ENCODE measurements at regions not wholly inside any gene's neighbourhood (a gene's known extent, or its start where the extent isn't known, plus 50 kb on each side); places are given as distances from the start of the nearest gene placed in this dataset.

DNA sequence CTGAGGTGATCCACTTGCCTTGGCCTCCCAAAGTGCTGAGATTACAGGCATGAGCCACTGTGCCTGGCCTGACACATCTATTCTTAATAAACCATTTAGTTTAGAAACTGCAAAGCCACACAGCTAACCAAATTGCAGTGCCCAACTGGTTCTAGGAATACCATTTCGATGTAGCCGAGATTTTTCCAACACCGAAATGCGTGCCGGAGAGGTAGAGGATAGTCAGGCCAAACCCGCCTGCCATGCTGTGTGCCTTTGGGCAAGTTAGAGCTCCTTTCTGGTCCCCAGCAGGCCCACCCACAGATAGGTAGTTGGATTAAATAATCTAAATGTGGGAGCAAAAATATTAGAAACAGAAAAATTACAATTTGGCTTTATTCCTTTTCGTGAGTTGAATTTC lies 254.4 kb downstream of the FOXD2 start:
- Histone ChIP-seq H3K27me3 (peaks cover 3% of the 10 kb centered on the region), H3K4me1 (replicated peaks in 1 of 2) (no peaks in the 10 kb centered on the region), H3K4me3 (no peak overlapping the region), H3K9me3 (replicated peaks in 1 of 3) (no peaks in the 10 kb centered on the region), H3K36me3 (replicated peaks in 1 of 2) (no peaks in the 10 kb centered on the region), H3K27ac (no peak overlapping the region)
- WGBS, 4 donors: 94 to 97% (median 96%) methylated on average over 7 of the region's 7 CpGs
- TF ChIP-seq POLR2A (IDR thresholded peaks at IDR 0.05): no peak
- TF ChIP-seq, protein P1, sequence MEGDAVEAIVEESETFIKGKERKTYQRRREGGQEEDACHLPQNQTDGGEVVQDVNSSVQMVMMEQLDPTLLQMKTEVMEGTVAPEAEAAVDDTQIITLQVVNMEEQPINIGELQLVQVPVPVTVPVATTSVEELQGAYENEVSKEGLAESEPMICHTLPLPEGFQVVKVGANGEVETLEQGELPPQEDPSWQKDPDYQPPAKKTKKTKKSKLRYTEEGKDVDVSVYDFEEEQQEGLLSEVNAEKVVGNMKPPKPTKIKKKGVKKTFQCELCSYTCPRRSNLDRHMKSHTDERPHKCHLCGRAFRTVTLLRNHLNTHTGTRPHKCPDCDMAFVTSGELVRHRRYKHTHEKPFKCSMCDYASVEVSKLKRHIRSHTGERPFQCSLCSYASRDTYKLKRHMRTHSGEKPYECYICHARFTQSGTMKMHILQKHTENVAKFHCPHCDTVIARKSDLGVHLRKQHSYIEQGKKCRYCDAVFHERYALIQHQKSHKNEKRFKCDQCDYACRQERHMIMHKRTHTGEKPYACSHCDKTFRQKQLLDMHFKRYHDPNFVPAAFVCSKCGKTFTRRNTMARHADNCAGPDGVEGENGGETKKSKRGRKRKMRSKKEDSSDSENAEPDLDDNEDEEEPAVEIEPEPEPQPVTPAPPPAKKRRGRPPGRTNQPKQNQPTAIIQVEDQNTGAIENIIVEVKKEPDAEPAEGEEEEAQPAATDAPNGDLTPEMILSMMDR (IDR thresholded peaks at IDR 0.05): no peak
- intact Hi-C loops (cut with DNase I): no loop called here
- peak in 1 of 7 donors; percentile 1 for DNase-seq

DNA sequence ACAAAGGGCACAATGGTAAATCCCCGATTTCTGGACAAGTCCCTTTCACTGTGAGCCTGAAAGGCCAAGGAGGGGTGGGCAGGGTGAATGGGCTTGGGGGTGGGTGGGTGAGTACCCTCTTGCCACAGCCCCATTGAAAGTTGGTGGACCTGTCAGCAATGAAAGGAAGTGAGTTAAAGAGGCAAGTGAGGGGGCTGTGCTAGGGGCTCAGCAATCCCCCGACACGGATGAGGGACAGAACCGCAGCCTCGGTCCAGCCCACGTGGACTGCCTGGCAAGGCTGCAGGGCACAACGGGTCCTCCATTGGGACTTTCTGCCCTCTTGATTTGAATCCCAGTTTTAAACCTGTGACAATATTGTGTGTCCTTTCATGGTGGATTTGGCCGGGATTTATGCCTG lies 255.3 kb downstream of the FOXD2 start:
- intact Hi-C loops (cut with DNase I): no loop called here
- peaks cover 3% of the 10 kb centered on the region for H3K27me3 ChIP-seq
- no peak overlapping the region for H3K4me3 ChIP-seq
- WGBS, 4 donors: 77 to 89% (median 82%) methylated on average over 5 to 8 of the region's 8 CpGs
- DNase-seq: peak in 2 of 7 donors; percentile 5 to 29
- H3K36me3 ChIP-seq (replicated peaks in 1 of 2): no peaks in the 10 kb centered on the region
- no peaks in the 10 kb centered on the region for H3K9me3 ChIP-seq (replicated peaks in 1 of 3)
- H3K27ac ChIP-seq: no peak overlapping the region
- no peak for TF ChIP-seq POLR2A (IDR thresholded peaks at IDR 0.05)
- TF ChIP-seq, protein P1 (IDR thresholded peaks at IDR 0.05): no peak
- H3K4me1 ChIP-seq (replicated peaks in 1 of 2): no peaks in the 10 kb centered on the region

DNA sequence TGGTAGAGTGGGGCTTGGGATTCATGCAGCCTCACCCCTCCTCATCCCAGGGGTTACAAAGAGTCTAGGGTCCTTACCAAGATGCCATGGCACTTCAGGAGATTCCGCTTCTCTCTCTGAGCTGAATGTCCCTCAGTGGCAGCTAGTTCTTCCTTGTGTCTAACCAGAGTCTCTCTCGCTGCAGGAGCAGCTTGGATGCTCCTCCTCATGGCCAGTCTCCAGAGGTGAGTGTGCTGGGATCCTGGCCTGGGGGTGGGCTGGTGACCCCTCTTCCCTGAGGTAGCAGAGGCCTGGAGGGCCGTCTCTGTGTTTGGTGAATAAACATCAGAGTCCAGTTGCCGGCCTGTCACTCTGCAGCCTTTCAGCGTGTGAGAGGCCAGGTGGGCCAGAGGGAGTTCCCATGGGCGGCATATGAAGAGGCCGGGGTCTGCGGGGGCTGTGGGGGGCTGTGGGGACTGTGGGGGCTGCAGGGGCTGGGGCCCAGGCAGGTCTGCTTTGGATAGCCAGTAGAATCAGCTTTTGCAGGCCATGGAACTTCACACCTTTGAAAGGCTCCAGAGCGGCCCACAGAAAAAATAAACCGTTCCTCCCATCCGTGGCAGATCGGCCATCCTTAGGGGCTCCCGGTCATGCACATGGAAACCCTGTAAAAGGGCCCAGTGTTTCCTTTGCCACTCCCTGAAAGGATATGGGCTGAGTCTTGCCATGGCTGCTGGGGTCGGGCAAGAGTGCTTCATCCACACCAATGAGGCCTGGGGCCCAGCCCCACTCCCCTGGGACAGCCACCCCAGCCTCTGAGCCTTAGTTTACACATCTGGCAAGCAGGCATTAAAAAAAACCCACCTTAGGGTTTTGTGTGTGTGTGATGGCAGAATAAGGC lies 256.4 kb downstream of the FOXD2 start:
- WGBS, 4 donors: 80 to 87% (median 86%) methylated on average over 6 to 14 of the region's 14 CpGs
- DNase-seq: peak in 2 of 7 donors; percentile 5 to 21
- no peaks in the 10 kb centered on the region for H3K27me3 ChIP-seq
- H3K9me3 ChIP-seq (replicated peaks in 1 of 3): no peaks in the 10 kb centered on the region
- intact Hi-C loops (cut with DNase I): no loop called here
- no peak overlapping the region for H3K4me3 ChIP-seq
- H3K36me3 ChIP-seq (replicated peaks in 1 of 2): no peaks in the 10 kb centered on the region
- no peaks in the 10 kb centered on the region for H3K4me1 ChIP-seq (replicated peaks in 1 of 2)
- H3K27ac ChIP-seq: no peak overlapping the region
- TF ChIP-seq, protein P1 (IDR thresholded peaks at IDR 0.05): no peak
- no peak for TF ChIP-seq POLR2A (IDR thresholded peaks at IDR 0.05)

DNA sequence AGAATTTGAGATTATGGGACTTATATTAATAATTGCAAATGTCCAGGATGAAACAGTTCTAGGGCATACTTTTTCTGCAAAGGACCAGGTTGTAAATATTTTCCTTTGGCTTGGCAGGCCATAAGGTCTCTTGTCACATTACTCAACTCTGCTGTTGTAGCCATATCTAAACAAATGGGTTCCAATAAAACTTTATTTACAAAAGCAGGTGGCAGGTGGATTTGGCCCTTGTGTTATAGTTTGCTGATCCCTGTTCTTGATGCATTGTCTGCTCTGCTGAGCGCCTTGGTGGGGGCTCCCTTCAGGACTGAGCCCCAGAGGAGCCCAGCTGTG lies 258.5 kb downstream of the FOXD2 start:
- H3K4me3 ChIP-seq: no peak overlapping the region
- no peaks in the 10 kb centered on the region for H3K4me1 ChIP-seq (replicated peaks in 1 of 2)
- H3K27ac ChIP-seq: no peak overlapping the region
- no peak for DNase-seq
- no peaks in the 10 kb centered on the region for H3K9me3 ChIP-seq (replicated peaks in 1 of 3)
- H3K36me3 ChIP-seq (replicated peaks in 1 of 2): no peaks in the 10 kb centered on the region
- WGBS, 4 donors: 86 to 100% (median 96%) methylated on average over 1 of the region's 1 CpG
- intact Hi-C loops (cut with DNase I): no loop called here
- H3K27me3 ChIP-seq: no peaks in the 10 kb centered on the region
- no peak for TF ChIP-seq POLR2A (IDR thresholded peaks at IDR 0.05)
